ENCODE measurements at regions not wholly inside any gene's neighbourhood (a gene's known extent, or its start where the extent isn't known, plus 50 kb on each side); places are given as distances from the start of the nearest gene placed in this dataset.

GRCh38 chr12:97024393-97024792 lies 117.3 kb downstream of the NEDD1 start:
- TF ChIP-seq CTCF (IDR thresholded peaks at IDR 0.05; ENCODE audit: insufficient read depth, low read length, poor library complexity, severe bottlenecking) = no peak
- H3K27me3 ChIP-seq (replicated peaks; ENCODE audit: control insufficient read depth, insufficient read depth, low read length) = no peaks in the 10 kb centered on the region
- H3K36me3 ChIP-seq (ENCODE audit: control insufficient read depth, insufficient read depth, low read length) = no peaks in the 10 kb centered on the region
- H3K4me3 ChIP-seq (replicated peaks; ENCODE audit: low read depth, low read length) = no peak overlapping the region
- no peak for DNase-seq (ENCODE audit: extremely low read depth, insufficient read length)

GRCh38 chr12:97026901-97027300 lies 119.8 kb downstream of the NEDD1 start:
- Histone ChIP-seq H3K4me3 (replicated peaks; ENCODE audit: low read depth, low read length) (no peak overlapping the region), H3K27me3 (replicated peaks; ENCODE audit: control insufficient read depth, insufficient read depth, low read length) (no peaks in the 10 kb centered on the region), H3K36me3 (ENCODE audit: control insufficient read depth, insufficient read depth, low read length) (no peaks in the 10 kb centered on the region)
- TF ChIP-seq CTCF (IDR thresholded peaks at IDR 0.05; ENCODE audit: insufficient read depth, low read length, poor library complexity, severe bottlenecking) = no peak
- no peak for DNase-seq (ENCODE audit: extremely low read depth, insufficient read length)

- no peak for DNase-seq (ENCODE audit: extremely low read depth, insufficient read length)
- no peaks in the 10 kb centered on the region for H3K36me3 ChIP-seq (ENCODE audit: control insufficient read depth, insufficient read depth, low read length)
- no peak for TF ChIP-seq CTCF (IDR thresholded peaks at IDR 0.05; ENCODE audit: insufficient read depth, low read length, poor library complexity, severe bottlenecking)
- H3K4me3 ChIP-seq (replicated peaks; ENCODE audit: low read depth, low read length) = no peak overlapping the region
- H3K27me3 ChIP-seq (replicated peaks; ENCODE audit: control insufficient read depth, insufficient read depth, low read length) = no peaks in the 10 kb centered on the region
Measured at GRCh38 chr12:97027482-97027881, 120.4 kb downstream of the NEDD1 start.

- Histone ChIP-seq H3K36me3 (ENCODE audit: control insufficient read depth, insufficient read depth, low read length) (no peaks in the 10 kb centered on the region), H3K4me3 (replicated peaks; ENCODE audit: low read depth, low read length) (no peak overlapping the region), H3K27me3 (replicated peaks; ENCODE audit: control insufficient read depth, insufficient read depth, low read length) (no peaks in the 10 kb centered on the region; the same call in 1 of the 2 replicates)
- TF ChIP-seq CTCF (IDR thresholded peaks at IDR 0.05; ENCODE audit: insufficient read depth, low read length, poor library complexity, severe bottlenecking) = no peak
- DNase-seq (ENCODE audit: extremely low read depth, insufficient read length) = no peak
Measured at GRCh38 chr12:97038131-97038530, 131.1 kb downstream of the NEDD1 start.

DNA sequence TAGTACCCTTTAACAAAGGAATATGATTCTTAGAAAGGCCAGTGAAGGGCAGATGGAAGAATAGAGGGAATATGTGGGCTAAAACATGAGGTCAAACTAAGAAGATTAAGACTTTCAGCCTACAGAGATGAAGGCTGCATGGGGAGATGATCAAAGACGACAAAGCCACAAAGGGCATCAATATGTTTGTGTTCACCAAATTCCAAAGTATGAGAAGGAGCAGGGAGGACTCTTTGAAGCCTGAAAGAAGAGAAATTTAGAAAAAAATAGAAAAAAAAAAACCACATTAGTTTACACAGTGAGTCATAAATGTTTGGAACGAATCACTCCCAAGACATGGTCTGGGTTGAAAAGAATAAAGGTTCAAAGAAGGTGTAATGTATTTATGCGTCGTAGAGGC lies 131.8 kb downstream of the NEDD1 start:
- H3K36me3 ChIP-seq (ENCODE audit: control insufficient read depth, insufficient read depth, low read length) = no peaks in the 10 kb centered on the region
- H3K4me3 ChIP-seq (replicated peaks; ENCODE audit: low read depth, low read length) = no peak overlapping the region
- no peaks in the 10 kb centered on the region; the same call in 1 of the 2 replicates for H3K27me3 ChIP-seq (replicated peaks; ENCODE audit: control insufficient read depth, insufficient read depth, low read length)
- DNase-seq (ENCODE audit: extremely low read depth, insufficient read length) = no peak
- no peak for TF ChIP-seq CTCF (IDR thresholded peaks at IDR 0.05; ENCODE audit: insufficient read depth, low read length, poor library complexity, severe bottlenecking)

DNA sequence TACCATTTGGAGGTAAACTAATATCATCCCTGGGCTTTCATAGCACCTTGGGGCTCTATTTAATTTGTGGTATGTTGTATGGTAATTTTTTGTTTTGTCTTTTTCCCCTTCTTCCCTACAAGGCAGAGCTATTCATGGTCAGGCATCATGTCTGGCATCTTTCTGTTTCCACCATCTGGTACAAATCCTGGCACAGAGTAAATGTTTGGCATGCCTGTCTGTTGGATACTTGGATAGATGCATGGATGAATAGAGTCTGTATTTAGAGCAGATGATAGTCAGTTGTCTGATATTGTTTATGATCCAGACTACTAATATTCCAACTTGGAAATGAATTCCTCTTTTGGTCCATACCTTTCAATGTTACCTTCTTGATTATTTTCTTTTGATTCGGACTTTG lies 139.8 kb downstream of the NEDD1 start:
- DNase-seq (ENCODE audit: extremely low read depth, insufficient read length) = no peak
- no peak overlapping the region for H3K4me3 ChIP-seq (replicated peaks; ENCODE audit: low read depth, low read length)
- TF ChIP-seq CTCF (IDR thresholded peaks at IDR 0.05; ENCODE audit: insufficient read depth, low read length, poor library complexity, severe bottlenecking) = no peak
- H3K36me3 ChIP-seq (ENCODE audit: control insufficient read depth, insufficient read depth, low read length) = no peaks in the 10 kb centered on the region
- no peaks in the 10 kb centered on the region for H3K27me3 ChIP-seq (replicated peaks; ENCODE audit: control insufficient read depth, insufficient read depth, low read length)

Measured in GM06990 (cell line).